ENCODE measurements at regions not wholly inside any gene's neighbourhood (a gene's known extent, or its start where the extent isn't known, plus 50 kb on each side); places are given as distances from the start of the nearest gene placed in this dataset.

- TF ChIP-seq CTCF (IDR thresholded peaks at IDR 0.05; ENCODE audit: low read depth, low read length), result no peak
- no peak overlapping the region for H3K4me3 ChIP-seq (ENCODE audit: low read depth, low read length)
These were observed 439.4 kb downstream of the GPATCH2 start for GRCh38 chr1:217191441-217191840.

GRCh38 chr1:217190359-217190758 lies 440.5 kb downstream of the GPATCH2 start:
- no peak overlapping the region for H3K4me3 ChIP-seq (ENCODE audit: low read depth, low read length)
- no peak for TF ChIP-seq CTCF (IDR thresholded peaks at IDR 0.05; ENCODE audit: low read depth, low read length)

GRCh38 chr1:217189362-217189761 lies 441.5 kb downstream of the GPATCH2 start:
- TF ChIP-seq CTCF (IDR thresholded peaks at IDR 0.05; ENCODE audit: low read depth, low read length), result no peak

GRCh38 chr1:217188280-217189237 lies 442.3 kb downstream of the GPATCH2 start:
- no peak for TF ChIP-seq CTCF (IDR thresholded peaks at IDR 0.05; ENCODE audit: low read depth, low read length)
- no peak overlapping the region for H3K4me3 ChIP-seq (ENCODE audit: low read depth, low read length)

More at GRCh38 chr1:217189362-217189761, 441.5 kb downstream of the GPATCH2 start:
- H3K4me3 ChIP-seq (ENCODE audit: low read depth, low read length), result no peak overlapping the region

- no peak for TF ChIP-seq CTCF (IDR thresholded peaks at IDR 0.05; ENCODE audit: low read depth, low read length)
- H3K4me3 ChIP-seq (ENCODE audit: low read depth, low read length), result no peak overlapping the region
These were observed 444.2 kb downstream of the GPATCH2 start for GRCh38 chr1:217186664-217187063.

- TF ChIP-seq CTCF (IDR thresholded peaks at IDR 0.05; ENCODE audit: low read depth, low read length), result no peak
- no peak overlapping the region for H3K4me3 ChIP-seq (ENCODE audit: low read depth, low read length)
These were observed 446.0 kb downstream of the GPATCH2 start for GRCh38 chr1:217184854-217185253.

- TF ChIP-seq CTCF (IDR thresholded peaks at IDR 0.05; ENCODE audit: low read depth, low read length), result no peak
- no peak overlapping the region for H3K4me3 ChIP-seq (ENCODE audit: low read depth, low read length)
These were observed 447.9 kb downstream of the GPATCH2 start for GRCh38 chr1:217182992-217183391.

Measured in WI38 (cell line).